Ishikawa (cell line): ENCODE measurements at regions not wholly inside any gene's neighbourhood (a gene's known extent, or its start where the extent isn't known, plus 50 kb on each side); places are given as distances from the start of the nearest gene placed in this dataset.

Experiments used
- CEBPB ChIP-seq: IDR thresholded peaks from 2 replicates; pipeline ENCODE4 v1.6.1; 2012
- CREB1 ChIP-seq: IDR thresholded peaks from 2 replicates; pipeline ENCODE4 v1.6.1; 2012; ENCODE audit warnings: low read depth
- EGR1 ChIP-seq: IDR thresholded peaks from 2 replicates; pipeline ENCODE4 v1.6.1; 2012
- EP300 ChIP-seq: IDR thresholded peaks from 2 replicates; pipeline ENCODE4 v1.6.1; 2012; ENCODE audit warnings: borderline replicate concordance
- FOXM1 ChIP-seq: IDR thresholded peaks from 2 replicates; pipeline ENCODE4 v1.6.1; 2012; ENCODE audit warnings: low read depth, borderline replicate concordance
- MAX ChIP-seq: IDR thresholded peaks from 2 replicates; pipeline ENCODE4 v1.6.1; 2012
- NFIC ChIP-seq: IDR thresholded peaks from 2 replicates; pipeline ENCODE4 v1.6.1; 2012
- RAD21 ChIP-seq: IDR thresholded peaks from 2 replicates; pipeline ENCODE4 v1.6.1; 2012; ENCODE audit warnings: low read depth
- TAF1 ChIP-seq: IDR thresholded peaks from 2 replicates; pipeline ENCODE4 v1.6.1; 2012; ENCODE audit warnings: low read depth, mild to moderate bottlenecking
- TCF12 ChIP-seq: IDR thresholded peaks from 2 replicates; pipeline ENCODE4 v1.6.1; 2012; ENCODE audit warnings: low read depth
- TEAD4 ChIP-seq: IDR thresholded peaks from 2 replicates; pipeline ENCODE4 v1.6.1; 2012
- USF1 ChIP-seq: IDR thresholded peaks from 2 replicates; pipeline ENCODE4 v1.6.1; 2012
- YY1 ChIP-seq: IDR thresholded peaks from 2 replicates; pipeline ENCODE4 v1.6.1; 2012; ENCODE audit warnings: low read depth
- ZBTB7A ChIP-seq: IDR thresholded peaks from 2 replicates; pipeline ENCODE4 v1.6.1; 2012; ENCODE audit warnings: low read depth
- TF ChIP-seq, protein P1 (sequence below): IDR thresholded peaks from 2 replicates; pipeline ENCODE4 v1.6.1; 2012; ENCODE audit warnings: low read depth, mild to moderate bottlenecking

- no peak for TF ChIP-seq TAF1
- no peak for TF ChIP-seq YY1
- no peak for TF ChIP-seq CEBPB
- TF ChIP-seq, protein P1, sequence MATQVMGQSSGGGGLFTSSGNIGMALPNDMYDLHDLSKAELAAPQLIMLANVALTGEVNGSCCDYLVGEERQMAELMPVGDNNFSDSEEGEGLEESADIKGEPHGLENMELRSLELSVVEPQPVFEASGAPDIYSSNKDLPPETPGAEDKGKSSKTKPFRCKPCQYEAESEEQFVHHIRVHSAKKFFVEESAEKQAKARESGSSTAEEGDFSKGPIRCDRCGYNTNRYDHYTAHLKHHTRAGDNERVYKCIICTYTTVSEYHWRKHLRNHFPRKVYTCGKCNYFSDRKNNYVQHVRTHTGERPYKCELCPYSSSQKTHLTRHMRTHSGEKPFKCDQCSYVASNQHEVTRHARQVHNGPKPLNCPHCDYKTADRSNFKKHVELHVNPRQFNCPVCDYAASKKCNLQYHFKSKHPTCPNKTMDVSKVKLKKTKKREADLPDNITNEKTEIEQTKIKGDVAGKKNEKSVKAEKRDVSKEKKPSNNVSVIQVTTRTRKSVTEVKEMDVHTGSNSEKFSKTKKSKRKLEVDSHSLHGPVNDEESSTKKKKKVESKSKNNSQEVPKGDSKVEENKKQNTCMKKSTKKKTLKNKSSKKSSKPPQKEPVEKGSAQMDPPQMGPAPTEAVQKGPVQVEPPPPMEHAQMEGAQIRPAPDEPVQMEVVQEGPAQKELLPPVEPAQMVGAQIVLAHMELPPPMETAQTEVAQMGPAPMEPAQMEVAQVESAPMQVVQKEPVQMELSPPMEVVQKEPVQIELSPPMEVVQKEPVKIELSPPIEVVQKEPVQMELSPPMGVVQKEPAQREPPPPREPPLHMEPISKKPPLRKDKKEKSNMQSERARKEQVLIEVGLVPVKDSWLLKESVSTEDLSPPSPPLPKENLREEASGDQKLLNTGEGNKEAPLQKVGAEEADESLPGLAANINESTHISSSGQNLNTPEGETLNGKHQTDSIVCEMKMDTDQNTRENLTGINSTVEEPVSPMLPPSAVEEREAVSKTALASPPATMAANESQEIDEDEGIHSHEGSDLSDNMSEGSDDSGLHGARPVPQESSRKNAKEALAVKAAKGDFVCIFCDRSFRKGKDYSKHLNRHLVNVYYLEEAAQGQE, result no peak
- TF ChIP-seq MAX, result no peak
- TF ChIP-seq EP300, result no peak
- TF ChIP-seq USF1, result no peak
- TF ChIP-seq ZBTB7A, result no peak
- TF ChIP-seq TCF12, result no peak
- no peak for TF ChIP-seq EGR1
- TF ChIP-seq RAD21, result no peak
- no peak for TF ChIP-seq CREB1
- no peak for TF ChIP-seq TEAD4
These were observed 1927.1 kb upstream of the PCDH7 start for GRCh38 chr4:28792917-28793597.

GRCh38 chr4:28799696-28800095, 1920.5 kb upstream of the PCDH7 start:
- TF ChIP-seq RAD21, result no peak
- no peak for TF ChIP-seq CEBPB
- no peak for TF ChIP-seq EP300
- TF ChIP-seq MAX, result no peak
- TF ChIP-seq TEAD4, result no peak
- no peak for TF ChIP-seq YY1
- TF ChIP-seq TAF1, result no peak

GRCh38 chr4:28811025-28811424, 1909.1 kb upstream of the PCDH7 start:
- TF ChIP-seq CEBPB (no peak), ZBTB7A (no peak), USF1 (no peak), TAF1 (no peak), YY1 (no peak), CREB1 (no peak), EGR1 (no peak), NFIC (no peak), TEAD4 (no peak), MAX (no peak), FOXM1 (no peak), EP300 (no peak), TCF12 (no peak), RAD21 (no peak)
- TF ChIP-seq, protein P1, result no peak

GRCh38 chr4:28822163-28822562, 1898.0 kb upstream of the PCDH7 start:
- no peak for TF ChIP-seq TAF1
- no peak for TF ChIP-seq USF1
- no peak for TF ChIP-seq MAX
- TF ChIP-seq, protein P1, result no peak
